ENCODE measurements at regions not wholly inside any gene's neighbourhood (a gene's known extent, or its start where the extent isn't known, plus 50 kb on each side); places are given as distances from the start of the nearest gene placed in this dataset.

DNA sequence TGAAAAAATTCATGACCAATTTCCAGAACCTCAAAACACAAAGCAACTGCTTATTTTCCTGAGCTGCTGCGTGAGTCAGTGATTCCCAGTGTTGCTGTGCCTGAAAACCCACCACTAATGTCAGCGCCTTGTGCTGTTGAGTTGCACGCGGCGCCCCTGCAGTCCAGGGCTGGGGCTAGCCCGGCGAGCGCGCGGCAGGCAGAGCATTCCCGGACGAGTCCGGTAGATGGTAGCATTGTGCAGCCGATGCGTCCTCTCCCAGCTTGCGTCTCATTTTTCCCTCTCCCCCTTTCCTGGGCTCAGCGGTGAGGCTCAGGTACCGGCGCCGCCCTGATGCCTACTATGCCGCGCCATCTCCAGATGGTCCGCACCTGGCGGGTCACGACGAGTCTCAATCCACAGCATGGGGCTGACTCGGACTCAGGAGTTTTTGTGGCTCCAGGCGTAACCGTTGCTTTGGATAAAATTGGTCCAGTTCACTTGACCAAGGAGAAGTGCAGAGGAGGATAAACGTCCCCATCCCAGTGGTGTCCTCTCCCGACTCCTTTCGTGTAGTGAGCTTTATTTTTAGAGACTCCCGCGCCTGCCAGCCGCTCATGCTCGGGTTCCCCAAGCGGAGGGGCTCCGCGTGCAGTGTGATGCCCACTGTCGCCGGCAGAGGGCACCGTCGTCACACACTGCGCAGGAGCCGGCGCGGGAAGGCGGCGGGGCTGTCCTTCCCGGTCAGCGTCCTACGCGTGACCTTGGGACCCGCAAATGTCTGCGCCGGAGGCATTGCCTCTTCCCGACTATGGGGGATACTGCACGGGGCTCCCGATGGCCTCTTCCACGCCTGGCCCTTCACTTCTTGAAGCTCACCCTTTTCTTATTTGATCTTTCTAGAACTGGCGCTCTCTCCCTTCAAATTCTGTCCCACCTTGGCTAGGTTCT is 53.6 kb upstream of the IGFBP7 start:
- H3K4me3 Mint-ChIP-seq: peak overlapping the region; percentile 87
- TF ChIP-seq, protein P1, sequence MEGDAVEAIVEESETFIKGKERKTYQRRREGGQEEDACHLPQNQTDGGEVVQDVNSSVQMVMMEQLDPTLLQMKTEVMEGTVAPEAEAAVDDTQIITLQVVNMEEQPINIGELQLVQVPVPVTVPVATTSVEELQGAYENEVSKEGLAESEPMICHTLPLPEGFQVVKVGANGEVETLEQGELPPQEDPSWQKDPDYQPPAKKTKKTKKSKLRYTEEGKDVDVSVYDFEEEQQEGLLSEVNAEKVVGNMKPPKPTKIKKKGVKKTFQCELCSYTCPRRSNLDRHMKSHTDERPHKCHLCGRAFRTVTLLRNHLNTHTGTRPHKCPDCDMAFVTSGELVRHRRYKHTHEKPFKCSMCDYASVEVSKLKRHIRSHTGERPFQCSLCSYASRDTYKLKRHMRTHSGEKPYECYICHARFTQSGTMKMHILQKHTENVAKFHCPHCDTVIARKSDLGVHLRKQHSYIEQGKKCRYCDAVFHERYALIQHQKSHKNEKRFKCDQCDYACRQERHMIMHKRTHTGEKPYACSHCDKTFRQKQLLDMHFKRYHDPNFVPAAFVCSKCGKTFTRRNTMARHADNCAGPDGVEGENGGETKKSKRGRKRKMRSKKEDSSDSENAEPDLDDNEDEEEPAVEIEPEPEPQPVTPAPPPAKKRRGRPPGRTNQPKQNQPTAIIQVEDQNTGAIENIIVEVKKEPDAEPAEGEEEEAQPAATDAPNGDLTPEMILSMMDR (IDR thresholded peaks at IDR 0.05): peak; percentile 94
- intact Hi-C loops (cut with DNase I, micrococcal nuclease): no loop called here
- ChIA-PET POLR2A (no interaction called here), CTCF (interaction anchor here (0.7 to 1.6 kb wide), 6 partner anchors 8 to 54 kb away, joined by 3 to 5 read pairs (median 3); no protein-coding TSS in a partner anchor)
- H3K4me3 ChIP-seq (ENCODE audit: low read length): peak overlapping the region; percentile 83
- H3K27ac Mint-ChIP-seq: no peak overlapping the region
- H3K9me3 Mint-ChIP-seq: no peaks in the 10 kb centered on the region
- H3K36me3 Mint-ChIP-seq (ENCODE audit: low read depth): no peaks in the 10 kb centered on the region
- no peak overlapping the region for H3K27ac ChIP-seq (ENCODE audit: low read depth in 1 of 2, low read length in 2 of 2)
- H3K9me3 ChIP-seq (ENCODE audit: control insufficient read depth in 1 of 2, insufficient read depth in 1 of 2, low read length in 2 of 2): no peaks in the 10 kb centered on the region
- peaks cover 52% of the 10 kb centered on the region for H3K27me3 Mint-ChIP-seq
- peaks cover 0 to 12% of the 10 kb centered on the region in 2 experiments for H3K27me3 ChIP-seq (ENCODE audit: control insufficient read depth in 1 of 2, insufficient read depth in 2 of 2, low read length in 2 of 2)
- peaks cover 12% of the 10 kb centered on the region for H3K4me1 ChIP-seq (ENCODE audit: insufficient read depth, low read length)
- DNase-seq (peak; percentile 37 to 79 (median 59)), ATAC-seq (ENCODE audit: poor library complexity) (peak; percentile 89)
- H3K36me3 ChIP-seq (ENCODE audit: insufficient read depth, low read length): no peaks in the 10 kb centered on the region
- peaks cover 15% of the 10 kb centered on the region for H3K4me1 Mint-ChIP-seq (ENCODE audit: low read depth)

DNA sequence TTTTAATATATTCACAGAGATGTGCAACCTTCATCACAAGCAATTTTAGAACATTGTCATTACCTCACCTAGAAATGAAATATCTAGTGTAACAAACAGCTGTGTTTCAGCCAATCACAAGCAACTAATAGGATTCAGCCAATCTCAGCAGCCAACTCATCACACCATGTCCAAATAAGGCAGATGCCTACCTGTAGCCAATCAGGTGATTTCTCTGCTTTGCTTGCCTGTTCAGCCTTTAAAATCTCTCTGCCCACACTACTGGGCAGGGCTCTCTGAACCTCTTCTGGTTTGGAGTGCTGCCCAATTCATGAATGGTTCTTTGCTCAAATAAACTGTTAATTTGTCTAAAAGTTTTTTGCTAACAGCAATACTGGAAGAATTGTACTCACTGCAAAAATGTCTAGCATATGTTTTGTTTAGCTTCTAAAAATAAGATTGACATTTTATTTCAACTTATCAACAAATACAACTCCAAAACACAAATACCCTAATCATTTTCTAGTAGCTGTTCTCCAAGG is 52.4 kb upstream of the IGFBP7 start:
- H3K4me3 Mint-ChIP-seq: peak overlapping the region; percentile 62
- TF ChIP-seq, protein P1 (IDR thresholded peaks at IDR 0.05): no peak
- CTCF ChIA-PET: interaction anchor here (1.3 to 1.5 kb wide), 2 partner anchors 9 to 50 kb away, joined by 3 to 5 read pairs; no protein-coding TSS in a partner anchor

More for the DNA sequence above, 52.4 kb upstream of the IGFBP7 start:
- no peaks in the 10 kb centered on the region for H3K9me3 Mint-ChIP-seq
- Histone ChIP-seq H3K4me1 (ENCODE audit: insufficient read depth, low read length) (peaks cover 12% of the 10 kb centered on the region), H3K36me3 (ENCODE audit: insufficient read depth, low read length) (no peaks in the 10 kb centered on the region), H3K9me3 (ENCODE audit: control insufficient read depth in 1 of 2, insufficient read depth in 1 of 2, low read length in 2 of 2) (no peaks in the 10 kb centered on the region), H3K27me3 (ENCODE audit: control insufficient read depth in 1 of 2, insufficient read depth in 2 of 2, low read length in 2 of 2) (peaks cover 4 to 17% of the 10 kb centered on the region in 2 experiments), H3K4me3 (ENCODE audit: low read length) (no peak overlapping the region), H3K27ac (ENCODE audit: low read depth in 1 of 2, low read length in 2 of 2) (no peak overlapping the region)
- ATAC-seq (ENCODE audit: poor library complexity) (no peak), DNase-seq (no peak)
- no peak overlapping the region for H3K27ac Mint-ChIP-seq
- no peaks in the 10 kb centered on the region for H3K36me3 Mint-ChIP-seq (ENCODE audit: low read depth)
- intact Hi-C loops (cut with DNase I, micrococcal nuclease): no loop called here
- POLR2A ChIA-PET: no interaction called here
- peaks cover 51% of the 10 kb centered on the region for H3K27me3 Mint-ChIP-seq
- peaks cover 15% of the 10 kb centered on the region for H3K4me1 Mint-ChIP-seq (ENCODE audit: low read depth)

Measured in CD4-positive, alpha-beta T cell (primary cell).